GM13977 (cell line): ENCODE measurements at regions not wholly inside any gene's neighbourhood (a gene's known extent, or its start where the extent isn't known, plus 50 kb on each side); places are given as distances from the start of the nearest gene placed in this dataset.

Experiments
- DNase-seq: peaks from one replicate; pipeline ENCODE4 v3.0.0; 2012; ENCODE audit warnings: low spot score
- in situ Hi-C: fragments of 300-500 bp; cut with MboI; formaldehyde crosslinking; loops from one replicate; pipeline ENCODE4 v1.12.0; 2022; ENCODE audit warnings: low sequenced_read_pairs, low pct_unique_long_range_greater_than_20kb, mixed read lengths, inconsistent platforms; ENCODE audit not compliant: unreplicated experiment
- TF ChIP-seq, protein P1 (sequence below): IDR thresholded peaks from 2 replicates; pipeline ENCODE4 v1.5.1; 2012; ENCODE audit warnings: mild to moderate bottlenecking, control low read depth; ENCODE audit not compliant: insufficient read depth; ENCODE audit errors: extremely low read depth, missing control alignments

DNA sequence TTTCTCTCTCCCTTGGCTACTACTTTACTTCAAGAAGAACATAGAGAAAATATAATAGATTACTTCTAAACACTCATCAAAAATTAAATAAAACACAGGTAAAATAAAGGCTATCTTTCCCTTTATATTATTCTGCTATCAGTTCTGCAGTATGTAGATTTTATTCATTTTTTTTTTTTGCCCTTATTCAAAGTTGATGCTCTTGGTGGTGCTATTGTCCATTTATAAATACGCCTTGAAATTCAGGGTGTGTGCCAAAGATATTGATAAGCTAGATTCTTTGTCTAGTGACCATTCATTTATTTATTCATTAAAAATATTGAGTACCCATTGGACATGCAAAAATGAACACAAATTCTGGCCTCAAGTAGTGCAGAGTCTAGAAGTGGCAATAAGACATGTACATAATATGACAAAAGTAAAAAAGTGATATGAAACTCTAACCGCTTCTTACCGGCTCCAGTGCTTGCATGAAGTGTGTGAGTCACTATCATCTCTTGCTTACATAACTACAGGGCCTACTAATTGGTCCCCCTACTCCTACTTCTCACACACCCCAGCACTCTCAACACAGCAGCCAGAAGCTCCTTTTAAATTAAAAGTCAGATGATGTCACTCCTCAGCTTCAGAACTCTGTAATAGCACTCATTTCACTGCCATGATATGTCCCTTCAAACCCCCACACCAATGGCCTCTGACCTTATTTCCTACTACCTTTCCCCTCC is 208.3 kb upstream of the FANCL start:
- peak; percentile 67 for DNase-seq
- TF ChIP-seq, protein P1, sequence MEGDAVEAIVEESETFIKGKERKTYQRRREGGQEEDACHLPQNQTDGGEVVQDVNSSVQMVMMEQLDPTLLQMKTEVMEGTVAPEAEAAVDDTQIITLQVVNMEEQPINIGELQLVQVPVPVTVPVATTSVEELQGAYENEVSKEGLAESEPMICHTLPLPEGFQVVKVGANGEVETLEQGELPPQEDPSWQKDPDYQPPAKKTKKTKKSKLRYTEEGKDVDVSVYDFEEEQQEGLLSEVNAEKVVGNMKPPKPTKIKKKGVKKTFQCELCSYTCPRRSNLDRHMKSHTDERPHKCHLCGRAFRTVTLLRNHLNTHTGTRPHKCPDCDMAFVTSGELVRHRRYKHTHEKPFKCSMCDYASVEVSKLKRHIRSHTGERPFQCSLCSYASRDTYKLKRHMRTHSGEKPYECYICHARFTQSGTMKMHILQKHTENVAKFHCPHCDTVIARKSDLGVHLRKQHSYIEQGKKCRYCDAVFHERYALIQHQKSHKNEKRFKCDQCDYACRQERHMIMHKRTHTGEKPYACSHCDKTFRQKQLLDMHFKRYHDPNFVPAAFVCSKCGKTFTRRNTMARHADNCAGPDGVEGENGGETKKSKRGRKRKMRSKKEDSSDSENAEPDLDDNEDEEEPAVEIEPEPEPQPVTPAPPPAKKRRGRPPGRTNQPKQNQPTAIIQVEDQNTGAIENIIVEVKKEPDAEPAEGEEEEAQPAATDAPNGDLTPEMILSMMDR = no peak
- in situ Hi-C loops = no loop called here

DNA sequence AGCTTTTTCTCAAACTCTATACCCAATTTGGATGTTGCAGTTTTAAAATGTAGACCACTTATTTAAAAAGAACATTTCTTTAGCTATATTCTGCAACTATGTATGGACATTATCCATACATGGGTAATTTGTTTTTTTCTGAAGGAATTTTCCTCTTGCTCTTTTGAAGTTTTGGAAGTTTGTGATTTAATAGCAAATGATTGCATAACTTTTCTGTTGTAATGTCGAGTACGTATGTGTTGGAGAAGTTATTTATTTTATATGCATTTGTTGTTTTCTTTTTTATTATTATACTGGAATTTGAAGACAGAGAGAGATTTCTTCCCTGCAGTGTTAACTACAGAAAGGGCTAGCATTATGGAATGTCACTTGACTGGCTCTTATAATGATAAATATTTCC is 207.7 kb upstream of the FANCL start:
- DNase-seq = no peak
- in situ Hi-C loops = no loop called here
- TF ChIP-seq, protein P1 = no peak

DNA sequence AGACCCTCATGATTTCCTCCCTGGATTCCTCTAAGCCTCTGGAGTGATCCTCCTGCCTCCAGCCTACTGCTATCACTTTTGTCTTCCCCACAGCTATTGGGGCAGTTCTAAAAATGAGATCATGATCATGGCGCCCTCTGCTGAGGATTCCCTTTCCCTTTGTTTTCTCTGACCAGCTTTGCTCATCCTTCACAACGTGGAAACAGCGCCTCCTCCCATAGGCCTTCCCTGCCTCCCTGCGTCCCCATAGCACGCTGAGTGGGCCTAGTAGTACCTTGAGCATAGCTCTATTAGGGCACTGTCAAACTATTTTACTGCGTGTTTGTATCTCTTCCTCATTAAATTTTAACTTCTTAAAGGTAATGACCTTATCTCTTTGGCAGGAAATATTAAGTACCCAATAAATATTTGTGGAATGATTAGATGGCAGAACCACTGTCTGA is 207.0 kb upstream of the FANCL start:
- in situ Hi-C loops = no loop called here
- TF ChIP-seq, protein P1 = peak; percentile 54

DNA sequence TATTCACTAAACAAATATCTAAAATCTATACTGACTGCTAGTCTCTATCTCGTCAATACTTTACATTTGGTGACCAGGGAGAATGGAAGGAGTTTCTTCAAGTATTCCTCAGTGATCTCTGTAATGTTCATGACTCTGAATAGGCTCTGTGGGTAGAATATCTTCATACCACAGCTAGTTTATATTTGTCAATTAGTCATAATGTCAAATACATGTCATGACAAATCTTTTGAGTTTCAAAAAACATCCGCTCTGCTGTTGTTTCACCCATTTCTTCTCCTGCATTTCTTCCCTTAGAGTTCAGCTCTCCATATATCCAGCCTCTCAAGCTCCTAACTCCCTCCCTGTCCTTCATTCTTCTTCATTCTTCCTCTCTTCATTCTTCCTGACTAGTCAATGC is 206.5 kb upstream of the FANCL start:
- in situ Hi-C loops = no loop called here
- TF ChIP-seq, protein P1 = no peak
- no peak for DNase-seq

More for the DNA sequence above, 207.0 kb upstream of the FANCL start:
- peak; percentile 29 for DNase-seq

DNA sequence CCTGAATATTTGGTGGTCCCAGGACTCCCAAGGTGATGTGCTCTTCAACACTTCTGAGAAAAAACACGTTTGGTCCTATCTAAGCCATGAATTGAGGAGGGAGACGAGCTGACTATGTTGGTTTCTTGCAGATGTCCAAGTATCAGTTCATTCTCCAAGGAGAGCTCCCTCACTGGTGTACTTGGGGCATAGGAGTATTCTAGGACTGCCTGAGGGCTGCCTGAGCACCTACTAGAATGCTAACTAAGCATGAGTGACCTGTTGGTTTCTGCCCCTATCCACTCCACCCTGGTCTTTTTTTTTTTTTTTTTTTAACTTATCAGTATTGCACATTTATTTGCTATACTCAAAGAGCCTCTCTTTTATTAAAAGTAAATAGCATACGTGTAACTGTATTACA is 200.5 kb upstream of the FANCL start:
- TF ChIP-seq, protein P1 = no peak
- in situ Hi-C loops = no loop called here
- no peak for DNase-seq

DNA sequence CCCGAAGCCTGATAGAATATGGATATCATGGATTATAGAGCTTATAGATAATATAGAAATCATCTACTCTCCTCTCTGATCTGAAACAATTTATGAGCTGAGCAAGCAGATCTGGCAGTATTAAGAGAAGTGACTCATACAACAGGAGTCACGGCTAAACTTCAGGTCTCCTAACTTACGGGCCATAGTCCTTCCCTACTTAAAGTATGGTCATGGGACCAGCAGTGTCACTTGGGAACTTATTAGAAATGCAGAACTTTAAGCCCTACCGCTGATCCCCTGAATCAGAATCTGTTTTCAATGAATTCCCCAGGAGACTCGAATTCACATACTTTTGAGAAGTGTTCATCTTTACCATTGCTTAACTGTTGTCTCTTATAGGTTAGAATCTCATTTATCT is 195.7 kb upstream of the FANCL start:
- no peak for DNase-seq
- TF ChIP-seq, protein P1 = no peak
- in situ Hi-C loops = no loop called here
